GM12873 (cell line): ENCODE measurements at regions not wholly inside any gene's neighbourhood (a gene's known extent, or its start where the extent isn't known, plus 50 kb on each side); places are given as distances from the start of the nearest gene placed in this dataset.

Source experiments
- CTCF ChIP-seq: IDR thresholded peaks from 2 replicates; pipeline ENCODE4 v1.5.1; 2012; ENCODE audit warnings: low read depth, mild to moderate bottlenecking, moderate library complexity, low read length, control low read depth; ENCODE audit not compliant: insufficient read depth; ENCODE audit errors: missing control alignments

DNA sequence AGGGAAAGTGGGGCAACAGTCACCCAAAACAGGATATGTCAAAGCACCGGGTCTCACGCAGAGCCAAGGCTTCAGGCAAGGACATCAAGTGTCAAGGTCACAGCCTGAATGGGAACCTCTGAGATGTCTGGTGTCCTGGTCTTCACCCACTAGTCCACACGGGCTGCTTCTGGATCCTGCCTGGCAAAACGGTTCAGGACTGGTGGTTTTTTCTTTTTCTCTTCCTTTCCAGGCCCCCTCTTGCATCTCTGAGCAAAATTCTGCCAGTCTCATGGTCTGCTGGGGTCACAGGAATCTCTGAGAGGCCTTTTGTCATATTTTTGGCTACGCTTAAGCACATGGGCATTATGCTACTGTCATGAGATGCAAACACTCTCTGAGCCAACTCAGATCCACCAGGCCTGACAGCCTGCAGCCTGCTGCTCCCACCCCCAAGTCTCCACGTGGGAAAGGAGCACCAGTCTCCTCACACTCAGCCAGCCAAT is 518.2 kb upstream of the ZEB2 start:
- TF ChIP-seq CTCF = no peak

- no peak for TF ChIP-seq CTCF
These were observed 516.6 kb upstream of the ZEB2 start for GRCh38 chr2:145036421-145037011.

GRCh38 chr2:145034511-145034910 is 514.6 kb upstream of the ZEB2 start:
- TF ChIP-seq CTCF = no peak

- no peak for TF ChIP-seq CTCF
These were observed 513.5 kb upstream of the ZEB2 start for GRCh38 chr2:145033438-145033837.

DNA sequence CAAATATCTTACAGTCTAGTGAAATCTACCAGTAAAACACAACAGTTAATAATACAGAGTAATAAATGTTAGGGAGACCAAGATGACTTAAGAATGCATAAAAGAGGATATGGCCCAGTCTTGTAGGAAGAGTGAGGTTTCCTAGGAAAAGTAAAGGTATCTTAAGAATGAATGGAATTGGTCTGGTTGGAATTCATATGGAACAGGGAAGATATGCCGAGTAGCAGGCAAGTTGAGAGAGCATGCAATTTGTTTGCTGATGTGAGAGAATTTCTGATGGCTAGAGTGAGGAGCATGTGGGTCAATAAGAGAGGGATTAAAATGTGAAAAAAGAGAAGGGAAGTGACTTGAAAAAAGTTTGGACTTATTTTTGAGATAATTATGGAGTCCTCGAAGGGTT is 512.9 kb upstream of the ZEB2 start:
- no peak for TF ChIP-seq CTCF

GRCh38 chr2:145029873-145030272 is 510.0 kb upstream of the ZEB2 start:
- no peak for TF ChIP-seq CTCF

- TF ChIP-seq CTCF = no peak
These were observed 509.2 kb upstream of the ZEB2 start for GRCh38 chr2:145029081-145029480.
